ENCODE measurements at regions not wholly inside any gene's neighbourhood (a gene's known extent, or its start where the extent isn't known, plus 50 kb on each side); places are given as distances from the start of the nearest gene placed in this dataset.

DNA sequence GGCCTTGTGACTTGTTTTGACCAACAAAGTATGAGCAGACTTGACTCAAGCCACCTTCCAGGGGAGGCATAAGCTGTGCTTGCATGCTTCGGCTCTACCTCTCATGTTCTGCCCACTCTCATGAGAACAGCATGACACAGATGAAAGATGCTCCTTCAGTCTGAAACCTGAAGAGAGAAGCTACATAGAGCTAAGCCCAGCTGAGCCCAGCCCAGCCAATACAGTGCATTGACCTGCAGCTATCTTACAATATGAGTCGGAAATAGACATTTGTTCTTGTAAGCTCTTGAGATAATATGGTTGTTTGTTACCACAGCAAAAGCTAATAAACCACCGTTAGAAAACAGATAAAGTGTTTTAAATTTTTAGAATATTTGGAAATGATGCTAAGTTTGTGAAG, 426.7 kb upstream of the PKDCC start:
- DNase-seq: peak; percentile 9

DNA sequence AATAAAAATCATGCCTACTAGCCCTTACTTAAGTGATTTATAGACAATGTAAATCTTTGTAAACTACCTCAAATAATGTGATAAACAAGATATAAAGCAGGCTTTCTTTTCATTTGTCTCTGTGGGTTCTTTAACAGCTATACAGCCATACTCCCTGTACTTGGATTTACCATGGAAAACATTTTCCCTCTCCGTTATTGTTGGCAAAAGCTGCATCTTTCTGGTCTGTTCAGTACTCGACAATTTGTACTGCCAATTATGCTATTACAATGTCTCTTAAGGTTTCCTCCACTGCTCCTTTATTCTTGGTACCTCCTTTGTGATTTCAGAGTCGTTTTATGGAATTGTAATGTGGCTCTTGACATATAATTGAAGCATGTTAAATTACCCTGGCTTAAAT, 426.3 kb upstream of the PKDCC start:
- no peak for DNase-seq

DNA sequence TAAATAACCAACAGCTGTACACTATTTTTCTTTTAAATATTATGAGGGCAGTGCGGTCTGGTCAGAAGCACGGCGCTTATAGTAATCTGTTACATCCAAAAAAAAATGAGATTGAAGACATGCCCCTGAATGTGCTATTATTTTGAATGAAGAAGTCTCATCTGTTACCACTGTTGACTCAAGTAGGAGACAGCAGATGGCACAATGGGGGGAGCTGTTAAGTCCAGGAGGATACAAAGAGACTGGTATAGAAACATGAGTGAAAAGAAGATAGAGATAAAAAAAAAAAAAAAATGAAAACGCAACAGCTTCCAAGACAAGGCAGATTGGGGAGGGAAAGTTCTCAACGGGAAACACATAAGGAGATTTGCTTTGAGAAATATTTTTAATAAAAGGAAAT, 425.5 kb upstream of the PKDCC start:
- DNase-seq: peak; percentile 69

DNA sequence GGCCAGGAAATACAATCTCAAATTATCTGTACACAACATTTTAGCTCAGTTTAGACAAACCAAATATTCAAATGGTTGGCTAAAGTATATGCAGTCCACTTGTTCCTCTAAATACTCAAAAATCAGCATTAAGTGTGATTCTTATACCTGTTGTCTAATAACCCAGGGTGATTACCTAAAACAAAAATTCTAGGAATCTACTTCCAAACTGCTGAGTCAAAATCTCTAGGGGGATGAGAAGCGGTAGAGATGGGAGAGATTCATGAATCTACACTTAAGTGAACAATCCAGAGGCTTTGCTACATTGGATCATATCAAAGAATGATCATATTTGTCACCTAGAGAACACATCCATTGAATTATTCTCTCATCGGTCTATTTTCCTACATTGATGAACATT, 420.9 kb upstream of the PKDCC start:
- DNase-seq: no peak

DNA sequence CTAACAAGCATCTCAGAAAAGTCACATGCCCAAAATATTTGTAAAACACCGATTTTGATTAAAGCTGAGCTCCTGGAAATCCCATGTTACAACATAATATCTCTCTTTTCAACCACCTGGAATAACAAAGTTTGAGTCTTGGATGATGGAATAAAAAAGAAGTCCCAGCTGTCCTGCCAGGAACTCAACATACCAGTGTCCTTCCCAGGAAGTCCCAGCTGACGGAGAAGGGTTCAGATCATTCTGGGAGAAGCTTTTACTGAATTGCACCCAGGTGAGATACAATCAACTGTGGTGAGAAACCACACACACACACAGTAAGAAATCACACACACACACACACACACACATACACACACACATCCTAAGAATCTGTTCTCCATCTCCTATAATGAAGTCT, 413.1 kb upstream of the PKDCC start:
- DNase-seq: no peak

DNA sequence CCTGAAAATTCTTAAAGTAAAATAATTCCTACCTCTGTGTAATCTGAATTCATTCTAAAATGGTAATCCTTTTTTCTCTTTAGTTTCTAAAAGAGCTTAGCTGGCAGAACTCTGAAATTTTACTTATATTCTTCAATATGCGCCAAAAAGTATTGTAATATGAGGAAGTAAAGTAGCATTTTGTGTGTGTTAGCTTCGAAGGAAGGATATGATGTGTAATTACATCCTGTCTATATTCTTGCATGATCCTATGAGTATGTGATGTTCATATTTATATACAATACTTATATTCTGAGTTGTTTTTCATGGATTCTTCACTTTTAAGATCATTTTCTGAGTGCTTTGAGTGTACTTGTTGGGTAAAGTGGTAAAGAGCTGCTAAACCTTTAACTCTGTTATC, 402.9 kb upstream of the PKDCC start:
- no peak for DNase-seq

DNA sequence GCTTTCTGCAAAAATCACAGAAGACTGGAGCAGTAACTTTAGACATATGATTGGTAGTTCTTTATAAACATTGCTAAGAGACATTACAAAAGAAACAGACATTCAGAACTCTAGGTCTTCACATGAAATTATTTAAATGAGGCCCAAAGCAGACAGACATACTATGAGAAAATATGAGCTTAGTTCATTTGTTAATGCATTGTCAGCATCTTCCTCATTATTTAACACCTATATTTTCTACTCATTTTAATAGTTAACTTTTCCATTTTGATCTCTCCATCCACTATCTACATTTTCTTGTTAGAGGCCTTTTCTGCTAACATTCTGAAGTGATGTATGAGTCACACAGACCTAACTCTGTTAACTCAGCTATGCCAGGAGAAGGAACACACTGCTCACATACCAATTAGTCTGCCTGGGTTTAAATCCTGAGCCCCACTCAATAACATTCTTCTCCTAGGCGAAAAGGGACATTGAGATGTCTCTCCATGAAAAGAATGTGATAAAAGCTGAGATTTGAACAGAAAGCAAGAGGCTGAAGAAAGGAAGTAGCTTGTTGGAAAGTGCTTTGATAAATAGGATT, 400.3 kb upstream of the PKDCC start:
- DNase-seq: no peak

DNA sequence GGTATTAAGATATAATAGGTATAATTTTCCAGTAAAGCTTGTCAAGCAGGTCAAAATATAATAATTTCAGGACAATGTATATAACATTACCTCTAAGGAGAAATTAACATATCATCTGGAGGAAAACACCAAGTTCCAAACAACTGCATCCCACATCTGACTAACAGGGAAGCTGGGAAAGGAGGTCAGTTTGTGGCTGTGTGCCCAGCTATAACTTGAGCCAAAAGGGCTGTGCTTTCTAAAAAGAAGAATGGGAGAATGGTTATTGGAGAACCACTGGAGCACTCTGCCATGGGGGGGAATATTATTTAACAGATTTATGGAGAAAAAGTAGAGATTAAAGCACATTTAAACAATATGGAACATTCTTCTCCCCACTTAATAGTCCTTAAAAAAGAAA, 390.6 kb upstream of the PKDCC start:
- no peak for DNase-seq

DNA sequence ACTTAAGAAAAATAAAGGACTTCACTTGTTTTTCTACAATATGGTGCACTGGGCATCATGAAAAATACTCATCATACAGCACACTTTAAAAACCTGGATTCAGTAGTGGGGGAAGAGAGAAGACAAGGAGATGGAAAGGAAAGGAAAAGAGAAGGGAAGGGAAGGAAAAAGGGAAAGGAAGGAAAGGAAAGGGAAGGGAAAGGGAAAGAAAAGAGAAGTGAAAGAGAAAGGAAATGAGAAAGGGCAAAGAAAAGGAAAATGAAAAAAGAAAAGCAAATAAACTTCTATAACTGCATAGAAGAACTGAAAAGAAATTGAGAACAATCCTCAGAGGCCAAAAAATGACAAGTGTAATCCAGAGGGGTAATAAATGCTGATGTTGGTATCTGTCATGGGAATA, 388.1 kb upstream of the PKDCC start:
- no peak for DNase-seq

DNA sequence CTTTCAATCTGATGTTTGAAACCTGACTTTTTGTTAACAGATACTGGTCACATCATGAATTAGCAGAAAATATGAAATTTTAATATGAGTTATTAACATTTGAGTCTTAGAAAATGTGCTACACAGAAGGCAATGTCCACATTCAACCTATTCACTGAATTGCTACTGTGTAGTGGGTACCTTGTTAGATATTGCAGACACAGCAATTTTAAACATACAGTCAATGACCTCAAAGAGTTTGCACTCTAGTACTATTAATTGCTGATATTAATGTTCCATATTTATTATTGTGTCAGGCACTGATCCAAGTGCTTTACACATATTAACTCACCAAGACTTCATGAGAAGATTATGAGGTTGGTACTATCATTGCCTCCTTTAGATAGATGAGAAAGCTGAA, 385.4 kb upstream of the PKDCC start:
- DNase-seq: no peak

DNA sequence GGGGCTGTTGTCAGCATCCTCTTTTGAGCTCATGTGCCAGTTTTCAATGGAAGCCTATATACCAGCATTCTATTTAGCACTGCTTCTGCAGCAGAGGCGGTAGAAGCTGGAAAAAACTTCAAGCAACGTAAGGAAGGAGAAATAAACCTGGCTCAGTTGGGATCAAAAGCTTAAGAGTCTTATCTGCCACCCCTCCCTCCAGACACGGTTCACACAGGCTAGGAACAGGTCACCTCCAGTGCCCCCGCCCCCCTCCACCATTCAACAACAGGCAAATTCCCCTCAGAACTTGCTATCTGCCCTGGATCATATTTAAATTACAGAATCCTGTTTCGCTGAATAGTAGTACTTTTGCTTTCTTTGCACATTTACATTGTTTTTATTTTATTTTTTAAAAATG, 384.8 kb upstream of the PKDCC start:
- DNase-seq: peak; percentile 72

DNA sequence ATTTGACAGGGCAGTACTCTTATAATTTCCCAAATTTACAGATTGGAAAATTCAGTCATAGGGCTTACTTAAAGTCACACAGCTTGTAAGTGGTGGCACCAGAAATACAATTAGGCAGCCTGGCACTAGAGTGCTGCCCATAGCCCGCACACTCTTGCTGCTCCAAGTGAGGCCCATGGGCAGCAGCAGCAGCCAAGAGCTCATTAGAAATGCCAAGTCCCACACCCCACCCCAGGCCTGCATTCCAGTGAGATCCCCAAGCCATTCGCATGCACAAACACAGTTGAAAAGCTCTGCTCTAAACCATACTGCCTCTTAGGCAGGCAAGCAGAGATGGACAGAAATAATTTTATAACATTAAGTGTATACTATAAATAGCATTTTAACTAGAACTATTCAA, 379.3 kb upstream of the PKDCC start:
- DNase-seq: no peak

DNA sequence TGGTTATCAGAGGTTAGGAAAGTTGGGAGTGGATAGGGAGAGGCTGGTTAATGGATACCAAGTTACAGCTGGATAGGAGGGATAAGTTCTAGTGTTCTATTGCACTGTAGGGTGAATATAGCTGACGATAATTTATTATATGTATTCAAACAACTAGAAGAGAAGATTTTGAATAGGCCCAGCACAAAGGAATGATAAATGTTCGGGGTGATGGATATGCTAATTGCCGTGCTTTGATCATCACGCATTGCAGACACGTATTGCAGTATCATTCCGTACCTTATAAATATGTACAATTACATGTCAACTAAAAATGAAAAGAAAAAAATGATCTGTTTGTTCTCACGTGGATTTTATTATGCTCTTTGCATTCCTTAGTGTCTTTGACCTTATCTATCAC, 369.2 kb upstream of the PKDCC start:
- no peak for DNase-seq

DNA sequence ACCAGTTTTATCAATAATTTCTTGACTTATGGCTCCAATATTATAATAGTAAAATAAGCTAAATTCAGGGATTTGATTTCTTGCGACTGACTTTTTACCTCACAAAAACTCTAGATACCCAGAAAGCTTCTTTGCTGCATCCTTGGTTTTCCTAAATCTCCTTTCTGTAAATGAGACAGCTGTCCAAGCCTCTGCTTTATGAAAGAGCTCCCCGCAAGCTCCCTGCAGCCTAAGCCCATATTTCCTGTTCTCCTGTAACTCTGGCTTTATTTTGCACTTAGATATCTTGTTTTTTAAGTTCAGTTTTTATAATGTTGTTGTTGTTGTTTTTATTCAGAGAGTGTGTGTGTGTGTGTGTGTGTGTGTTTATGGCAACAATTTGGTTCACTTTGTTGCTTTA, 361.7 kb upstream of the PKDCC start:
- peak; percentile 30 for DNase-seq

DNA sequence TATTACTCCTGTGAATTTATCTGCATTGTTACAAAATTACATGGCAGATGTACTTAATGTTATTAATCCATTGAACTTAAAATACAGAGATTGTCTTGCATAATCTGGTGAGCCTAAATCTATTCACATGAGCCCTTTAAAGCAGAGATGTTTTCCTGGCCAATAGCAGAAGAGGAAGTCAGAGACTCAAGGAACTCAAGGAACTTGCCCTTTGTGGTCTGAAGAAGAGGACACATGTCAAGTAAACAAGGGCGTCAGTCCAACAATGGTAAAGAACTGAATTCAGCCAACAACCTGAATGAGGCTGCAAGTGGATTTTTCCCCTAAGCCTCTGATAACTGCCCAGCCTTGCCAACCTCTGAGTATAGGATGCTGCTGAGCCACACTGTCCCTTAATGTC, 356.3 kb upstream of the PKDCC start:
- DNase-seq: peak; percentile 18

DNA sequence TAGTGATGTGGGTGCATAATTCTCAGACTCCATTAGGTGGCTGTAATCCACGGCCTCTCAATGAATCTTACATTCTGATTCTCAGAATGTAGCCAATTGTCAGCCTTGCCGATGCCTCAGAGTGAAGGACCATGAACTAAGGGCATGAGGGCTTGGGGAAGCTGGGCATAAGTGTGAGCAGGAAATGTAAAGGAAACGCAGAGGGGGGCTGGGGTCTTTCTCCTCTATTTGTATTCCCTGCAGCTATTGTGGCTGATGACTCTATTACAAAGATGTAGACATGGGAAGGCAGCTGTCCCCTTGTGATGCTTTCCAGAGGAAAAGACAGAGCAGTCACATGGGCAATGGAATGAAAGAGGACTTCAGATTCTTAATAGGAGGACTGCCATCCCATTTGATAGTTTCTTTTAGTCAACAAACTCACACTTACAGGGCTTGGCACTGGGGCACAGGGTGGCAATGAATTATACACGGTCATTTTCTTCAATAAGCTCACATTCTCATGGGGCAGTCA, 353.2 kb upstream of the PKDCC start:
- no peak for DNase-seq

DNA sequence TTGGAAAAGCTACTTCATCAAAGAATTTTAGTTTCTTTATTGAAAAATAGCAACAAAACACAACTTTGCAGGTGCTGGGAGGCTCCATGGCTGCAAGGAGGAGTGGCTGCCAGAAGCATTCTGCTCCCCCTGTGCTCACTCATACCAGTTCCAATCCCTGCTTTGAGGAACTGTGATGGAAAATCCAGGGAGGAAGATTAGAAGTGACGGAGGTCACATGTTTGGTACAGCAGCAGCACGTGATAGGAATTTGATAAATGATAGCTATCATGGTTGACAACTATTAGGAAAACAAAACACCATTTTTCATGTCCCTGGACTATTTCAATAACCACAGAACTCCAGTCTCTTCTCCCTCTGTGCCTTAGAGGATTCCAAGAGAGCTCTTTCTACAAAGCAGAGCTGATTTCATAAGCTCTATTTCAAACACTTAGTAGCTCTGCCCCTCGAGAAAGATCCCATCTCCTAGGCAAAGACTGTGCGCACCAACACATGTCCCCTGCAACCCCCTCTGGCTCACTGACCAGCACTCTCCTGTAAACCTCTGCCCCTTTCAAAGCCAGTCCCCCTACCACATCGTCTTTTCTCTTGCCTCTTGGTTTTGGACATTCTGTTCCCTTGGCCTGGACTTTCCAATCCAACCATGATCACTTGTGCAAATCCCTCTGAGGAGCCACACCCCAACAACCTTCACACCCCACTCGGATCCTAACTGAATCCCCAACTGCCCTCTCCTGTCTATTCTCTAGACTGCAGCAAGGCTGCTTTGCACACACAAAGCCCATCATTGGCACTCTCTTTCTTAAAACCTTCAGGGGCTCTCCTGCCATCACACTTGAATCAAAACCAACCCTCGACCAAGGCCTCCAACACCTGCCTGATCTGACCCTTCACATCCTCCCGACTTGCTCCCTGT, 352.4 kb upstream of the PKDCC start:
- DNase-seq: no peak

DNA sequence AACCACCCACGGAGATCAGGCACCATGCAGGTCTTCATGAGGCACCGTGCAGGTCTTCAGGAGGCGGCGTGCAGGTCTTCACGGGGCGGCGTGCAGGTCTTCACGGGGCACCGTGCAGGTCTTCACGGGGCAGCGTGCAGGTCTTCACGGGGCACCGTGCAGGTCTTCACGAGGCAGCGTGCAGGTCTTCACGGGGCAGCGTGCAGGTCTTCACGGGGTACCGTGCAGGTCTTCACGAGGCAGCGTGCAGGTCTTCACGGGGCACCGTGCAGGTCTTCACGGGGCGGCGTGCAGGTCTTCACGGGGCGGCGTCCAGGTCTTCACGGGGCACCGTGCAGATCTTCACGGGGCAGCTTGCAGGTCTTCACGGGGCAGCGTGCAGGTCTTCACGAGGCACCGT, 350.4 kb upstream of the PKDCC start:
- no peak for DNase-seq

DNA sequence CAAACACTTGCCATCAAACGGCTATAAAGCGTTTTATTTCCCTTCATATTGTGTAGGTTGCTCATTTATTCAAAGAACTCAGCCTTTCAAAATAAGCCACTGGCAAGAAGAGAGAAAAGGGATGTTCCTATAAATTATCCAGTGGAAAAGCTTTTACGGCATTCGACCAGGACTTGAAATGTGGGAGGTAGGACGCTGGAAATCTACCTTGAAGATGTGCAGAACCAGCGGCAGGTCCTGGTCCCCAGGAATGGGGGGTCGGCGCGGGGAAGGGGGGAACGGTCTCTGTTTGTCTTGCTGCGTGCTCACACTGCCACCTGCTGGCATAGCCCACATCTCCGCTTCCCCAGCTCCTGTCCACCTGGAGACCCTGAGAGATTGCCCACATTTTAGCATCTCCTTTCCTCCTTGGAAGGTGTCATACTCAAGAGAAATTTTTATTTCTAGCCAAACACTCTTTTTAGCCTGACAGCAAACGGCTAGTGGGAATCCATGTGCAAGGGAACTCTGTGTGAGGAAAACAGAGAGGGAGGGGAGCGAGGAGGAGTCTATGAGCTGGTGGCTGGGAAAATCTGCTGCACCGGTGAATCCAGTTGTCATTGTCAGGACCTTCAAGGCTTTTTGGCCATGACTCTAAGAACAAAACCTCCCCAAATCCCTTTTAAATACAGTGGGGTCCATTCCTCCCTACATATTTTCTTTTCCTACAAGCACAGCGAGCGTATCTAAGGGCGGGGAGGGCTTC, 349.0 kb upstream of the PKDCC start:
- peak; percentile 70 for DNase-seq

DNA sequence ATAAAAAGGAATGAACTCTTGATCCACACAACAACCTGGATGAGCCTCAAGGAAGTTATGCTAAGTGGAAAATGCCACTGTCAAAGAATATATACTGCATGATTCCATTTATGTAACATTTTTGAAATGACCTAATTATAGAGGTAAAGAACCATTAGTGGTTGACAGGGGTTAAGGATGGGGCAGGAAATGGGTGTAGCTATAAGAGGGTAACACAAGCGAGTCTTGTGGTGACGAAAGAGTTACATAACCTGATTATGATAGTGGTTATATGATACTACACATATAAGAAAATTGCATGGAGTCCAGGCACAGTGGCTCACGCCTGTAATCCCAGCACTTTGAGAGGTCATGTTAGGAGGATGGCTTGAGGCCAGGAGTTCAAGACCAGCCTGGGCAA, 346.6 kb upstream of the PKDCC start:
- DNase-seq: no peak

DNA sequence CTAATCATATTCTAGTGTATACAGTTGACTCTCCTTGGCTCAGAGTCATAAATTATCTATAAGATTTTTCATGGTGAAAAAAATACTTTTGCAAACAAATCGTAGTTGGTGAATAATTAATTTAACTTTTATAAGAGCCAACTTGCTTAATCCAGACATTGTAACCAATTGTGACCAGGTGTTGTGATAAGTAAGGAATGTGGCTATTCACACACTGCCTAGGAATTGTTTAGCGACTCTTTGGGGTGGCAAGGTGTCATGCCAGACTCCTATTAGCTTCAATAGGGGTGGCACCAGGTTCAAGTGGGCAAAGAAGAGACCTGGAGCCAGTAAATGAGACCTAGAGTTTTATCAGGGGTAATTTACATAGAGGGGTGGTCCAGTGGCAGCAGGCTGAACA, 344.7 kb upstream of the PKDCC start:
- no peak for DNase-seq

DNA sequence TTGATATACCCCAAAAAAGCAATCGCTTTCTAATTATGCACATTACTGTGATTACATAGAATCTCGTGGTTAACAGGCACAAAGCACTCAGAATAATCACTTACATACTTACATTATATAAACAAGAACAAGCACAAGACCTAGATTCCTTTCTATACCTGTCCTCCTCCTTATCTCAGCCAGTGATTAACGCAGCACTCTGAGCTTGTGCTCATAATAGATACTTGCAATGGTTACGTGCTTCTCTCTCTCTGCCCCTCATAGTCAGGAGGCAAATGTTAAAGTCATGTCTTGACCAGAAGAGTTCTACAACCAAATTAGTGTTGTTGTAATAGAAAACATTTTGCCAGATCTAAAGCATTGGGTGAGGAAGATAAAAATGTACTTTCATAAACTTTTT, 342.2 kb upstream of the PKDCC start:
- no peak for DNase-seq

DNA sequence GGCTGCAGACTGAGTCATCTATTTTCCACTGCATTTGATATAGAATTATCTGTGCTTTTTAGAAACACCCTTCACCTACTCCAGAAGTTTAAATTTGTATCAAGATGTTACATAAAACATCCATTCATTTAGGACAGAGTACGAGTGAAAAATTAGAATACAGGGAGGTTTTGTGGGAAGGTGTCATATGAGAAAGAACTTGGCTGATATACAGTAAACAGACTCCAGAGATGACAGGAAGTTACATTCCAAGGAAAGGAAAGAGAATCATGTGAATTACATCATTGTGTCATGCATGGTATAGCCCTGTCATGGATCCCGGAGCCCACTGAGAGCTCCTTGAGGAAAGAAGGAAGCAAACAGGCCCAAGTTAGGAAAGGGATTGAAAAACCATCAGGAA, 341.5 kb upstream of the PKDCC start:
- no peak for DNase-seq
